HCT116 (cell line): ENCODE measurements at regions not wholly inside any gene's neighbourhood (a gene's known extent, or its start where the extent isn't known, plus 50 kb on each side); places are given as distances from the start of the nearest gene placed in this dataset.

Experiments used
- ATAC-seq: fragments of 200-7000 bp; cut with Tn5 transposase; 2 replicates; pipeline ENCODE4 v1.9.1; 2020; ENCODE audit warnings: mild to moderate bottlenecking, moderate library complexity
- BruUV-seq: library from RNA; stranded (reverse); fragments of 400-500 nt; replicated peaks from 2 replicates; lab custom pipeline; 2021; lab: Mats Ljungman, UMichigan
- CTCF ChIA-PET: fragments of 300-600 bp; sonication (Branson Sonifier 250); formaldehyde crosslinking; loops from one replicate; lab custom pipeline; 2021; ENCODE audit warnings: antibody characterized with exemption; lab: Charles Lee
- POLR2A ChIA-PET: fragments of 300-600, 350-600 bp; sonication (Branson Sonifier 250); formaldehyde crosslinking; loops from one replicate; lab custom pipeline; 2021; ENCODE audit warnings: antibody characterized with exemption; lab: Charles Lee
- RAD21 ChIA-PET, 2 experiments: fragments of 300-600 bp; sonication (Branson Sonifier 250); formaldehyde crosslinking; loops; one replicate each; lab custom pipeline; 2023; ENCODE audit warnings: low total read pairs in 2 of 2; ENCODE audit not compliant: uncharacterized antibody in 2 of 2, unreplicated experiment in 2 of 2, low non-redundant PET in 1 of 2; lab: Charles Lee
- DNase-seq: peaks from one replicate; pipeline ENCODE4 v3.0.0-alpha.2; 2010; ENCODE audit warnings: low read depth, low spot score
- H2AFZ ChIP-seq: fragments of 200-600 bp; shearing (Covaris generic), sonication (generic); 2 replicates; pipeline ENCODE4 v1.6.1; 2017; ENCODE audit warnings: low read depth, mixed run types, mixed read lengths, antibody characterized with exemption, low read length; ENCODE audit not compliant: poor library complexity, severe bottlenecking
- H3K27ac ChIP-seq: 2 replicates; pipeline ENCODE4 v1.5.1; 2012; ENCODE audit warnings: low read depth, low read length
- H3K27me3 ChIP-seq: fragments of 200-600 bp; sonication (generic); 2 replicates; pipeline ENCODE4 v1.6.1; 2016; ENCODE audit warnings: mixed run types, low read length, mixed read lengths; ENCODE audit not compliant: insufficient read depth
- H3K36me3 ChIP-seq, 2 experiments: fragments of 200-500 bp in 1 of 2; fragments of 200-600 bp in 1 of 2; sonication (Bioruptor generic) in 1 of 2; sonication (generic) in 1 of 2; 2 replicates each; pipeline versions ENCODE4 v1.5.1 to v1.6.1; 2014 to 2016; ENCODE audit warnings: low read length in 2 of 2, inconsistent platforms in 1 of 2, mixed read lengths in 1 of 2, mixed run types in 1 of 2; ENCODE audit not compliant: insufficient read depth in 2 of 2, control insufficient read depth in 1 of 2
- H3K4me1 ChIP-seq, 2 experiments: fragments of 200-600 bp in 1 of 2; sonication (generic) in 1 of 2; 2 replicates each; pipeline versions ENCODE4 v1.5.1 to v1.6.1; 2012 to 2017; ENCODE audit warnings: low read length in 2 of 2, inconsistent platforms in 1 of 2, mild to moderate bottlenecking in 1 of 2, mixed read lengths in 1 of 2, mixed run types in 1 of 2, moderate library complexity in 1 of 2; ENCODE audit not compliant: insufficient read depth in 2 of 2, control insufficient read depth in 1 of 2
- H3K4me2 ChIP-seq: fragments of 200-600 bp; sonication (generic); 2 replicates; pipeline ENCODE4 v1.6.1; 2017; ENCODE audit warnings: mixed run types, low read length, mixed read lengths
- H3K4me3 ChIP-seq, 2 experiments: fragments of 200-600 bp in 1 of 2; sonication (generic) in 1 of 2; replicated peaks in 1 of 2; 2 replicates each; pipeline ENCODE4 v1.5.1; 2011 to 2016; ENCODE audit warnings: low read length in 2 of 2, control low read depth in 1 of 2, low read depth in 1 of 2, mild to moderate bottlenecking in 1 of 2, mixed read lengths in 1 of 2, mixed run types in 1 of 2
- H3K79me2 ChIP-seq: fragments of 200-600 bp; sonication (generic); 2 replicates; pipeline ENCODE4 v1.6.1; 2017; ENCODE audit warnings: mild to moderate bottlenecking, mixed run types, low read length, moderate library complexity, mixed read lengths; ENCODE audit not compliant: insufficient read depth
- H3K9ac ChIP-seq: fragments of 200-600 bp; sonication (generic); 2 replicates; pipeline ENCODE4 v1.6.1; 2016; ENCODE audit warnings: low read length, mixed read lengths
- H3K9me2 ChIP-seq: fragments of 200-600 bp; sonication (generic), shearing (Covaris generic); 2 replicates; pipeline ENCODE4 v1.6.1; 2017; ENCODE audit warnings: mixed run types, mild to moderate bottlenecking, moderate library complexity; ENCODE audit not compliant: insufficient read depth
- H3K9me3 ChIP-seq, 2 experiments: fragments of 200-500 bp in 1 of 2; fragments of 200-600 bp in 1 of 2; sonication (Bioruptor generic) in 1 of 2; sonication (generic) in 1 of 2; 2 replicates each; pipeline ENCODE4 v1.6.1; 2014 to 2017; ENCODE audit warnings: low read length in 2 of 2, mixed read lengths in 2 of 2, inconsistent platforms in 1 of 2, low read depth in 1 of 2, mild to moderate bottlenecking in 1 of 2, mixed run types in 1 of 2, moderate library complexity in 1 of 2; ENCODE audit not compliant: control insufficient read depth in 1 of 2, insufficient read depth in 1 of 2
- H4K20me1 ChIP-seq: fragments of 200-600 bp; sonication (generic), shearing (Covaris generic); 2 replicates; pipeline ENCODE4 v1.6.1; 2017; ENCODE audit warnings: mixed run types, mild to moderate bottlenecking, moderate library complexity; ENCODE audit not compliant: insufficient read depth
- CBX3 ChIP-seq: IDR thresholded peaks from 2 replicates; pipeline ENCODE4 v1.6.1; 2012; ENCODE audit warnings: low read depth
- CEBPB ChIP-seq: IDR thresholded peaks from 2 replicates; pipeline ENCODE4 v1.6.1; 2012; ENCODE audit warnings: low read depth
- EGR1 ChIP-seq: IDR thresholded peaks from 2 replicates; pipeline ENCODE4 v1.6.1; 2012; ENCODE audit warnings: low read depth
- ELF1 ChIP-seq: IDR thresholded peaks from 2 replicates; pipeline ENCODE4 v1.6.1; 2012; ENCODE audit warnings: low read depth, borderline replicate concordance
- EZH2 ChIP-seq: fragments of 200-600 bp; sonication (generic); IDR thresholded peaks from 2 replicates; pipeline ENCODE4 v1.6.1; 2017; ENCODE audit warnings: antibody characterized with exemption, mixed run types
- EZH2phosphoT487 ChIP-seq: fragments of 200-600 bp; IDR thresholded peaks from 2 replicates; pipeline ENCODE4 v1.6.1; 2018; ENCODE audit warnings: antibody characterized with exemption, borderline replicate concordance
- FOSL1 ChIP-seq: IDR thresholded peaks from 2 replicates; pipeline ENCODE4 v1.6.1; 2012; ENCODE audit warnings: low read depth
- JUND ChIP-seq: IDR thresholded peaks from 2 replicates; pipeline ENCODE4 v1.6.1; 2012
- POLR2AphosphoS5 ChIP-seq: IDR thresholded peaks from 2 replicates; pipeline ENCODE4 v1.6.1; 2011; ENCODE audit warnings: mild to moderate bottlenecking, low read depth, low read length, moderate library complexity
- RAD21 ChIP-seq: IDR thresholded peaks from 2 replicates; pipeline ENCODE4 v1.6.1; 2012; ENCODE audit warnings: low read depth, mild to moderate bottlenecking
- SP1 ChIP-seq: IDR thresholded peaks from 2 replicates; pipeline ENCODE4 v1.6.1; 2012; ENCODE audit warnings: low read depth
- SRF ChIP-seq: IDR thresholded peaks from 2 replicates; pipeline ENCODE4 v1.6.1; 2012; ENCODE audit warnings: low read depth
- TCF7L2 ChIP-seq: IDR thresholded peaks from 2 replicates; pipeline ENCODE4 v1.7.0; 2011; ENCODE audit warnings: borderline replicate concordance, inconsistent platforms; ENCODE audit not compliant: insufficient read depth, insufficient read length; ENCODE audit errors: extremely low read depth
- YY1 ChIP-seq: IDR thresholded peaks from 2 replicates; pipeline ENCODE4 v1.6.1; 2011; ENCODE audit warnings: low read length, low read depth, moderate library complexity, mild to moderate bottlenecking; ENCODE audit not compliant: insufficient replicate concordance; ENCODE audit errors: extremely low read depth
- ZFX ChIP-seq: fragments of 450-650 bp; IDR thresholded peaks from 2 replicates; pipeline ENCODE4 v1.6.1; 2017
- ZNF274 ChIP-seq: fragments of 200-500 bp; sonication (Bioruptor generic); IDR thresholded peaks from 2 replicates; pipeline ENCODE4 v1.6.1; 2014; ENCODE audit warnings: mild to moderate bottlenecking, low read depth, low read length, inconsistent platforms
- intact Hi-C: fragments of 100-400 bp; cut with micrococcal nuclease; formaldehyde crosslinking; loops from 2 replicates; pipeline ENCODE4 v1.10.0; 2022
- TF ChIP-seq, protein P1 (sequence below), 3 experiments: fragments of 200-600 bp in 1 of 3; sonication (generic) in 1 of 3; IDR thresholded peaks in 2 of 3; conservative IDR thresholded peaks in 1 of 3; 2 replicates each; pipeline ENCODE4 v1.5.1; 2012 to 2017; ENCODE audit warnings: low read depth in 2 of 3, low read length in 2 of 3, antibody characterized with exemption in 1 of 3, borderline replicate concordance in 1 of 3, control low read depth in 1 of 3, mild to moderate bottlenecking in 1 of 3, mixed read lengths in 1 of 3, mixed run types in 1 of 3, moderate library complexity in 1 of 3; ENCODE audit not compliant: insufficient read depth in 1 of 3
- TF ChIP-seq, protein P2 (sequence below): IDR thresholded peaks from 2 replicates; pipeline ENCODE4 v1.6.1; 2012

DNA sequence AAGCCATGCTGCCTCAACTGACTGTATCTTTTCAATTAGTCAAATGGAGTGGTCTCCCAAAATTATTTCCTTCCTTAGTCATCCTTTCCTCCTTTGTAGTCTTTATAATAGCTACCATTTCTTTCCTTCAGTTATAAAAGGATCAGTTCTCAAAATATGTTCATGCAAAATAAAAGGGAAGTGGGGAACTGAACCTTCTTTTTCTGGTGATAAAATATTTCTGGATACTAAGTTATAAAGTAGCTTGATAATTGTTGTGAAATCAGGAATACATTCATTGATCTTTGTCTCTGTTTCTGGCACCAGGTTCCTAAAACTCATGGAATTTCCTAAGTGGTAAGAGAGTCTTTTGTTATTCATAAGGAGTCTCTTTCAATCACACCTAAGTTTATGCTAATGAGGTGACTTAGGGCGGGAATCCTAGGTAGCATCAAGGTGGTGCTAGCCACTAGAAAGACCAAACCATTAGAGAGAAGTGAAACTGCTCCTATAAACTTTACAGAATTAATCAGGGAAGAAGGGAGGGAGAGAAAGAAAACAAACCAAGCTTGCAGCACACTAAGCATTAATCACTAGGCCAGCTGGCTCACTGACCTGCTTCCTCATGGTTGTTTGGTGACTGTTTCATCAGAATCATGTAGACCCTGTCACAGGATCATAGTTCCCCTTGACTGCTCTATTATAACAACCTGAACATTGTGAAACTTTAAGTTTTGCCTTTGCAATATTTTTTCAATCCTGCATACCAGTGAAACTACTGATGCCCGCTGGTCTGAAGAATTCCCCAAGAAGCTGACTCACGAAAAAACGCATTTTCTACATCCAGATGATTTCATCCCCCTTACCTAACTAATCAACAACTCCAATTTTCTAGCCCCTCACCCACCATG lies 161.6 kb upstream of the PTBP2 start:
- Histone ChIP-seq H4K20me1 (no peaks in the 10 kb centered on the region), H3K4me2 (no peak overlapping the region), H3K79me2 (no peaks in the 10 kb centered on the region), H3K27ac (no peak overlapping the region), H3K9me2 (no peaks in the 10 kb centered on the region), H3K4me1 (no peaks in the 10 kb centered on the region), H3K9ac (no peak overlapping the region), H2AFZ (no peak overlapping the region), H3K4me3 (no peak overlapping the region), H3K27me3 (no peaks in the 10 kb centered on the region), H3K36me3 (no peaks in the 10 kb centered on the region), H3K9me3 (no peaks in the 10 kb centered on the region; a peak in 1 of 4 replicates)
- TF ChIP-seq EZH2phosphoT487 (no peak), ELF1 (no peak), JUND (no peak), ZNF274 (no peak), TCF7L2 (no peak), SRF (no peak), SP1 (no peak), EZH2 (no peak)
- intact Hi-C loops, result no loop called here
- ATAC-seq (no peak), DNase-seq (no peak)
- no TSS peak for BruUV-seq
- ChIA-PET POLR2A (no interaction called here), RAD21 (no interaction called here), CTCF (no interaction called here)

DNA sequence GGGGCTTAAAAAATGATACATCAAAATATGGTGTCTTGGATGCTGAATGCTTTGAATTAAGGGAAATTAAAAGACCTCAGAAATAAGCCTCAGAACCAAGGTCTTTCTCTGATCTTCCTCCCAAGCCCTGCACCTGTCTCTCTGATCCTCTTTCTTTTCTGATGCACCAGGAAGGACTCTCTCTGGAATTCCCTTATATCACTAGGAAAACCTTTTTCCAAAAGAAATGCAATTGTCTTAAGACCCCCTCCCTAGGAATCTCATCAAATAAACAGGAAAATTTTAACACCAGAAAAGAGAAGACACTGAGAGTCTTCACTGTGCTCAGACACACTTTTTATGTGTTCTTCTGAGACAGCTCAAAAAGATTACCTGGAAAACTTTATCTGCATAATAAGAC lies 159.5 kb upstream of the PTBP2 start:
- H3K4me2 ChIP-seq, result no peak overlapping the region
- DNase-seq (no peak), ATAC-seq (no peak)
- no peaks in the 10 kb centered on the region for H3K4me1 ChIP-seq
- no peaks in the 10 kb centered on the region for H3K36me3 ChIP-seq
- BruUV-seq, result no TSS peak
- H3K79me2 ChIP-seq, result no peaks in the 10 kb centered on the region
- no peaks in the 10 kb centered on the region for H4K20me1 ChIP-seq
- H3K9ac ChIP-seq, result no peak overlapping the region
- ChIA-PET POLR2A (no interaction called here), RAD21 (no interaction called here), CTCF (no interaction called here)
- H3K4me3 ChIP-seq, result no peak overlapping the region
- intact Hi-C loops, result no loop called here
- H3K9me2 ChIP-seq, result no peaks in the 10 kb centered on the region
- no peak overlapping the region for H3K27ac ChIP-seq
- no peaks in the 10 kb centered on the region; a peak in 1 of 4 replicates for H3K9me3 ChIP-seq
- H3K27me3 ChIP-seq, result no peaks in the 10 kb centered on the region
- H2AFZ ChIP-seq, result no peak overlapping the region
- TF ChIP-seq FOSL1 (no peak), CEBPB (no peak), EGR1 (no peak), POLR2AphosphoS5 (no peak), CBX3 (no peak), RAD21 (no peak), YY1 (no peak), ZFX (no peak)
- TF ChIP-seq, protein P1, sequence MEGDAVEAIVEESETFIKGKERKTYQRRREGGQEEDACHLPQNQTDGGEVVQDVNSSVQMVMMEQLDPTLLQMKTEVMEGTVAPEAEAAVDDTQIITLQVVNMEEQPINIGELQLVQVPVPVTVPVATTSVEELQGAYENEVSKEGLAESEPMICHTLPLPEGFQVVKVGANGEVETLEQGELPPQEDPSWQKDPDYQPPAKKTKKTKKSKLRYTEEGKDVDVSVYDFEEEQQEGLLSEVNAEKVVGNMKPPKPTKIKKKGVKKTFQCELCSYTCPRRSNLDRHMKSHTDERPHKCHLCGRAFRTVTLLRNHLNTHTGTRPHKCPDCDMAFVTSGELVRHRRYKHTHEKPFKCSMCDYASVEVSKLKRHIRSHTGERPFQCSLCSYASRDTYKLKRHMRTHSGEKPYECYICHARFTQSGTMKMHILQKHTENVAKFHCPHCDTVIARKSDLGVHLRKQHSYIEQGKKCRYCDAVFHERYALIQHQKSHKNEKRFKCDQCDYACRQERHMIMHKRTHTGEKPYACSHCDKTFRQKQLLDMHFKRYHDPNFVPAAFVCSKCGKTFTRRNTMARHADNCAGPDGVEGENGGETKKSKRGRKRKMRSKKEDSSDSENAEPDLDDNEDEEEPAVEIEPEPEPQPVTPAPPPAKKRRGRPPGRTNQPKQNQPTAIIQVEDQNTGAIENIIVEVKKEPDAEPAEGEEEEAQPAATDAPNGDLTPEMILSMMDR (IDR thresholded peaks at IDR 0.05 in 2 of 3, conservative IDR thresholded peaks at IDR 0.05 in 1 of 3; ENCODE audit: borderline replicate concordance in 1 of 3, insufficient read depth in 1 of 3, low read depth in 2 of 3, low read length in 2 of 3), result no peak
- TF ChIP-seq, protein P2, sequence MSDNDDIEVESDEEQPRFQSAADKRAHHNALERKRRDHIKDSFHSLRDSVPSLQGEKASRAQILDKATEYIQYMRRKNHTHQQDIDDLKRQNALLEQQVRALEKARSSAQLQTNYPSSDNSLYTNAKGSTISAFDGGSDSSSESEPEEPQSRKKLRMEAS, result no peak
